HepG2 (cell line): ENCODE measurements at regions not wholly inside any gene's neighbourhood (a gene's known extent, or its start where the extent isn't known, plus 50 kb on each side); places are given as distances from the start of the nearest gene placed in this dataset.

Experiments used
- AGO2 ChIP-seq: fragments of 200-400 bp; formaldehyde crosslinking; optimal IDR thresholded peaks from 2 replicates; pipeline ENCODE3; 2017; ENCODE audit warnings: mild to moderate bottlenecking, low read depth, low read length, moderate library complexity
- ARID2 ChIP-seq: sonication (generic); formaldehyde crosslinking; IDR thresholded peaks from 2 replicates; pipeline ENCODE4 v1.8.1; 2022; ENCODE audit warnings: mild to moderate bottlenecking, missing genetic modification reagents, borderline replicate concordance
- HMGA1 ChIP-seq: sonication (generic); formaldehyde crosslinking; conservative IDR thresholded peaks from 2 replicates; pipeline ENCODE4 v1.4.0; 2020; ENCODE audit warnings: missing genetic modification reagents
- NFE2 ChIP-seq: sonication (generic); formaldehyde crosslinking; IDR thresholded peaks from 2 replicates; pipeline ENCODE4 v1.4.0; 2020; ENCODE audit warnings: missing genetic modification reagents
- PCBP1 ChIP-seq: fragments of 200-400 bp; formaldehyde crosslinking; IDR thresholded peaks from 2 replicates; pipeline ENCODE4 v1.6.1; 2017; ENCODE audit warnings: mild to moderate bottlenecking, low read depth, low read length, borderline replicate concordance
- PRPF4 ChIP-seq: fragments of 200-400 bp; formaldehyde crosslinking; IDR thresholded peaks from 2 replicates; pipeline ENCODE4 v1.6.1; 2016; ENCODE audit warnings: low read length, low read depth; ENCODE audit not compliant: poor library complexity, severe bottlenecking
- RARA ChIP-seq: IDR thresholded peaks from 2 replicates; pipeline ENCODE4 v1.6.1; 2016; ENCODE audit warnings: missing genetic modification reagents, missing compliant biosample characterization
- SALL1 ChIP-seq: sonication (generic); formaldehyde crosslinking; IDR thresholded peaks from 2 replicates; pipeline ENCODE4 v1.8.0; 2022; ENCODE audit warnings: mild to moderate bottlenecking, missing genetic modification reagents
- SRSF1 ChIP-seq: fragments of 200-400 bp; formaldehyde crosslinking; optimal IDR thresholded peaks from 2 replicates; pipeline ENCODE3; 2017; ENCODE audit warnings: mild to moderate bottlenecking, low read depth, low read length, moderate library complexity
- ZMYM2 ChIP-seq: sonication (generic); formaldehyde crosslinking; IDR thresholded peaks from 2 replicates; pipeline ENCODE4 v1.8.0; 2022; ENCODE audit warnings: mild to moderate bottlenecking, missing genetic modification reagents
- ZNF160 ChIP-seq: sonication (generic); formaldehyde crosslinking; IDR thresholded peaks from 2 replicates; pipeline ENCODE4 v1.8.0; 2022; ENCODE audit warnings: mild to moderate bottlenecking, inconsistent platforms, missing genetic modification reagents
- ZNF180 ChIP-seq: sonication (generic); formaldehyde crosslinking; IDR thresholded peaks from 2 replicates; pipeline ENCODE4 v1.4.0; 2020; ENCODE audit warnings: low read depth, missing genetic modification reagents, borderline replicate concordance
- ZNF256 ChIP-seq: sonication (generic); formaldehyde crosslinking; conservative IDR thresholded peaks from 2 replicates; pipeline ENCODE4 v1.4.0; 2020; ENCODE audit warnings: missing genetic modification reagents
- ZNF274 ChIP-seq: sonication (generic); formaldehyde crosslinking; IDR thresholded peaks from 2 replicates; pipeline ENCODE4 v1.5.1; 2020; ENCODE audit warnings: mild to moderate bottlenecking, missing genetic modification reagents
- ZNF331 ChIP-seq: sonication (generic); formaldehyde crosslinking; IDR thresholded peaks from 2 replicates; pipeline ENCODE4 v1.4.0; 2020; ENCODE audit warnings: missing genetic modification reagents
- ZNF563 ChIP-seq: sonication (generic); formaldehyde crosslinking; IDR thresholded peaks from 2 replicates; pipeline ENCODE4 v1.8.0; 2022; ENCODE audit warnings: mild to moderate bottlenecking, moderate library complexity, missing genetic modification reagents
- ZNF782 ChIP-seq: sonication (generic); formaldehyde crosslinking; IDR thresholded peaks from 2 replicates; pipeline ENCODE4 v1.4.0; 2020; ENCODE audit warnings: missing genetic modification reagents, mild to moderate bottlenecking, borderline replicate concordance
- ZSCAN12 ChIP-seq: sonication (generic); formaldehyde crosslinking; IDR thresholded peaks from 2 replicates; pipeline ENCODE4 v1.9.0; 2021; ENCODE audit warnings: mild to moderate bottlenecking, missing genetic modification reagents
- TF ChIP-seq, protein P1 (sequence below): sonication (generic); formaldehyde crosslinking; IDR thresholded peaks from 2 replicates; pipeline ENCODE4 v1.4.0; 2020; ENCODE audit warnings: missing genetic modification reagents
- TF ChIP-seq, protein P2 (sequence below): sonication (generic); formaldehyde crosslinking; IDR thresholded peaks from 2 replicates; pipeline ENCODE4 v1.4.0; 2020; ENCODE audit warnings: missing genetic modification reagents, mild to moderate bottlenecking, borderline replicate concordance
- TF ChIP-seq, protein P3 (sequence below): sonication (generic); formaldehyde crosslinking; IDR thresholded peaks from 2 replicates; pipeline ENCODE4 v1.5.0; 2020; ENCODE audit warnings: missing genetic modification reagents, mild to moderate bottlenecking, borderline replicate concordance
- TF ChIP-seq, protein P4 (sequence below): sonication (generic); formaldehyde crosslinking; IDR thresholded peaks from 2 replicates; pipeline ENCODE4 v1.4.0; 2020; ENCODE audit warnings: missing genetic modification reagents
- TF ChIP-seq, protein P5 (sequence below): sonication (generic); formaldehyde crosslinking; IDR thresholded peaks from 2 replicates; pipeline ENCODE4 v1.8.1; 2023; ENCODE audit warnings: mild to moderate bottlenecking, moderate library complexity, missing genetic modification reagents

DNA sequence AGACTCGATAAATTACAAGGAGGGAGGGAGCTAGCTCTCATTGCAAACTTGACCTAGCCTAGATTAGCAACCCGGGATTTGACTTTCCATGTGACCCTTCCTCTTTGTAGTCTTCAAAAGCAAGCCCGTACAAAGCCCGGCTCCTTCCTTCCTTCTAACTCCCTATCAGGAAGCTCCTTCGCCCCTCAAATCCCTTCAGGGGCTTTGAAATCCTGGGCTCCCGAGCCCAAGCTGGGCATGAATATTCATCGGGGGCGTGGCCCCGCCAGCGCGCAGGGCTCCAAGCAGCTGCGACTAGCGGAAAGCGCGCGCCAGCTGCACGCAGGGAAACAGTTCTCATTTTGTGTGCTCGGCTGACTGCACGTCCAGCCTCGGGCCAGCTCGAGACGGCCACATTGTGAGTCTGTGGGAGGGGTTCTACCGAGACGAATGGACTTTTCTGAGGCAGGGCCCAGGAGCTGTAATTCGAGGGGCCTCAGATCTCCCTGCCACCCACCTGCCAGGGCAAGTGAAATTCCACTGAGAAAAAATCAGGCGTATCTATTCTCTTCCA, 84.0 kb upstream of the PELI1 start (continued):
- TF ChIP-seq, protein P1, sequence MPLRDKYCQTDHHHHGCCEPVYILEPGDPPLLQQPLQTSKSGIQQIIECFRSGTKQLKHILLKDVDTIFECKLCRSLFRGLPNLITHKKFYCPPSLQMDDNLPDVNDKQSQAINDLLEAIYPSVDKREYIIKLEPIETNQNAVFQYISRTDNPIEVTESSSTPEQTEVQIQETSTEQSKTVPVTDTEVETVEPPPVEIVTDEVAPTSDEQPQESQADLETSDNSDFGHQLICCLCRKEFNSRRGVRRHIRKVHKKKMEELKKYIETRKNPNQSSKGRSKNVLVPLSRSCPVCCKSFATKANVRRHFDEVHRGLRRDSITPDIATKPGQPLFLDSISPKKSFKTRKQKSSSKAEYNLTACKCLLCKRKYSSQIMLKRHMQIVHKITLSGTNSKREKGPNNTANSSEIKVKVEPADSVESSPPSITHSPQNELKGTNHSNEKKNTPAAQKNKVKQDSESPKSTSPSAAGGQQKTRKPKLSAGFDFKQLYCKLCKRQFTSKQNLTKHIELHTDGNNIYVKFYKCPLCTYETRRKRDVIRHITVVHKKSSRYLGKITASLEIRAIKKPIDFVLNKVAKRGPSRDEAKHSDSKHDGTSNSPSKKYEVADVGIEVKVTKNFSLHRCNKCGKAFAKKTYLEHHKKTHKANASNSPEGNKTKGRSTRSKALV: peak; percentile 91
- TF ChIP-seq PRPF4: no peak
- TF ChIP-seq, protein P2, sequence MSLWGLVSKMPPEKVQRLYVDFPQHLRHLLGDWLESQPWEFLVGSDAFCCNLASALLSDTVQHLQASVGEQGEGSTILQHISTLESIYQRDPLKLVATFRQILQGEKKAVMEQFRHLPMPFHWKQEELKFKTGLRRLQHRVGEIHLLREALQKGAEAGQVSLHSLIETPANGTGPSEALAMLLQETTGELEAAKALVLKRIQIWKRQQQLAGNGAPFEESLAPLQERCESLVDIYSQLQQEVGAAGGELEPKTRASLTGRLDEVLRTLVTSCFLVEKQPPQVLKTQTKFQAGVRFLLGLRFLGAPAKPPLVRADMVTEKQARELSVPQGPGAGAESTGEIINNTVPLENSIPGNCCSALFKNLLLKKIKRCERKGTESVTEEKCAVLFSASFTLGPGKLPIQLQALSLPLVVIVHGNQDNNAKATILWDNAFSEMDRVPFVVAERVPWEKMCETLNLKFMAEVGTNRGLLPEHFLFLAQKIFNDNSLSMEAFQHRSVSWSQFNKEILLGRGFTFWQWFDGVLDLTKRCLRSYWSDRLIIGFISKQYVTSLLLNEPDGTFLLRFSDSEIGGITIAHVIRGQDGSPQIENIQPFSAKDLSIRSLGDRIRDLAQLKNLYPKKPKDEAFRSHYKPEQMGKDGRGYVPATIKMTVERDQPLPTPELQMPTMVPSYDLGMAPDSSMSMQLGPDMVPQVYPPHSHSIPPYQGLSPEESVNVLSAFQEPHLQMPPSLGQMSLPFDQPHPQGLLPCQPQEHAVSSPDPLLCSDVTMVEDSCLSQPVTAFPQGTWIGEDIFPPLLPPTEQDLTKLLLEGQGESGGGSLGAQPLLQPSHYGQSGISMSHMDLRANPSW (CRISPR knock-in tag): no peak
- no peak for TF ChIP-seq ZNF782 (CRISPR knock-in tag)
- no peak for TF ChIP-seq ZSCAN12 (CRISPR knock-in tag)
- TF ChIP-seq PCBP1: no peak
- no peak for TF ChIP-seq ZNF256 (CRISPR knock-in tag)
- 0 out of 2 replicates have a peak, but pooled peaks have one; percentile 57 for TF ChIP-seq ZNF180
- TF ChIP-seq ZNF563 (CRISPR knock-in tag): no peak
- no peak for TF ChIP-seq HMGA1 (CRISPR knock-in tag)
- TF ChIP-seq, protein P3, sequence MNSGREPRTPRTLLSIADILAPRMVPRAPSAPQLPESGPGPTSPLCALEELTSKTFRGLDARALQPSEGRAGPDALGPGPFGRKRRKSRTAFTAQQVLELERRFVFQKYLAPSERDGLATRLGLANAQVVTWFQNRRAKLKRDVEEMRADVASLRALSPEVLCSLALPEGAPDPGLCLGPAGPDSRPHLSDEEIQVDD (CRISPR knock-in tag): no peak
- TF ChIP-seq SRSF1: no peak
- TF ChIP-seq ZNF274 (CRISPR knock-in tag): peak; percentile 25; the same call in 1 of the 2 replicates
- TF ChIP-seq, protein P4, sequence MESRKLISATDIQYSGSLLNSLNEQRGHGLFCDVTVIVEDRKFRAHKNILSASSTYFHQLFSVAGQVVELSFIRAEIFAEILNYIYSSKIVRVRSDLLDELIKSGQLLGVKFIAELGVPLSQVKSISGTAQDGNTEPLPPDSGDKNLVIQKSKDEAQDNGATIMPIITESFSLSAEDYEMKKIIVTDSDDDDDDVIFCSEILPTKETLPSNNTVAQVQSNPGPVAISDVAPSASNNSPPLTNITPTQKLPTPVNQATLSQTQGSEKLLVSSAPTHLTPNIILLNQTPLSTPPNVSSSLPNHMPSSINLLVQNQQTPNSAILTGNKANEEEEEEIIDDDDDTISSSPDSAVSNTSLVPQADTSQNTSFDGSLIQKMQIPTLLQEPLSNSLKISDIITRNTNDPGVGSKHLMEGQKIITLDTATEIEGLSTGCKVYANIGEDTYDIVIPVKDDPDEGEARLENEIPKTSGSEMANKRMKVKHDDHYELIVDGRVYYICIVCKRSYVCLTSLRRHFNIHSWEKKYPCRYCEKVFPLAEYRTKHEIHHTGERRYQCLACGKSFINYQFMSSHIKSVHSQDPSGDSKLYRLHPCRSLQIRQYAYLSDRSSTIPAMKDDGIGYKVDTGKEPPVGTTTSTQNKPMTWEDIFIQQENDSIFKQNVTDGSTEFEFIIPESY (CRISPR knock-in tag): no peak
- no peak for TF ChIP-seq AGO2
- 0 out of 2 replicates have a peak, but pooled peaks have one; percentile 7 for TF ChIP-seq RARA
- 0 out of 2 replicates have a peak, but pooled peaks have one; percentile 27 for TF ChIP-seq ZNF331
- TF ChIP-seq SALL1 (CRISPR knock-in tag): peak; percentile 60
- TF ChIP-seq ZNF160 (CRISPR knock-in tag): no peak
- no peak for TF ChIP-seq NFE2 (CRISPR knock-in tag)
- no peak for TF ChIP-seq ARID2 (CRISPR knock-in tag)
- 0 out of 2 replicates have a peak, but pooled peaks have one; percentile 24 for TF ChIP-seq ZMYM2 (CRISPR knock-in tag)
- TF ChIP-seq, protein P5, sequence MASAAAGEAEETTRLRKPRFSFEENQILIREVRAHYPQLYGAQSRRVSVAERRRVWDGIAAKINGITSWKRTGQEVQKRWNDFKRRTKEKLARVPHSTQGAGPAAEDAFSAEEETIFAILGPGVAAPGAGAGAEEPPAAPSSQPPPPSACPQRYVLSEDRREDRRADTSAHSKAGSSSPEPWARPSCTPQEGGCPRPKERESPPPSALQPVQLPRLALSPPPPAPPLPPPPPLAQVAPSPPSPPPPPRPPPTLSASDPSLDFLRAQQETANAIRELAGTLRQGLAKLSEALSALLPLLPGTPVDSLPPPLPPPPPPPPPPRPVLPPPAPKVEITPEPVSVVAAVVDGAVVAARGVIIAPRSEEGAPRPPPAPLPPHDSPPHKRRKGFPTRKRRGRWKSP (CRISPR knock-in tag): peak; percentile 74; the same call in 1 of the 2 replicates
